IPS-20b (cell line): ENCODE measurements at regions not wholly inside any gene's neighbourhood (a gene's known extent, or its start where the extent isn't known, plus 50 kb on each side); places are given as distances from the start of the nearest gene placed in this dataset.

Source experiments
- H3K27ac ChIP-seq: one replicate; pipeline ENCODE4 v1.5.1; 2013; ENCODE audit warnings: low read length
- H3K27me3 ChIP-seq: 2 replicates; pipeline ENCODE4 v1.6.1; 2013; ENCODE audit warnings: mild to moderate bottlenecking, low read length, inconsistent platforms; ENCODE audit not compliant: insufficient read depth
- H3K36me3 ChIP-seq: 2 replicates; pipeline ENCODE4 v1.6.1; 2013; ENCODE audit warnings: low read depth, mild to moderate bottlenecking, inconsistent platforms, low read length, moderate library complexity; ENCODE audit not compliant: insufficient read depth
- H3K4me1 ChIP-seq: 2 replicates; pipeline ENCODE4 v1.6.1; 2013; ENCODE audit warnings: mild to moderate bottlenecking, control low read depth, inconsistent platforms, low read length, moderate library complexity; ENCODE audit not compliant: insufficient read depth
- H3K4me3 ChIP-seq: 2 replicates; pipeline ENCODE4 v1.5.1; 2013; ENCODE audit warnings: mild to moderate bottlenecking, low read length, inconsistent platforms
- H3K9ac ChIP-seq: 2 replicates; pipeline ENCODE4 v1.6.1; 2013; ENCODE audit warnings: low read depth, mild to moderate bottlenecking, inconsistent platforms, low read length, moderate library complexity
- H3K9me3 ChIP-seq: 2 replicates; pipeline ENCODE4 v1.6.1; 2013; ENCODE audit warnings: mild to moderate bottlenecking, low read depth, low read length, inconsistent platforms; ENCODE audit not compliant: insufficient read depth

DNA sequence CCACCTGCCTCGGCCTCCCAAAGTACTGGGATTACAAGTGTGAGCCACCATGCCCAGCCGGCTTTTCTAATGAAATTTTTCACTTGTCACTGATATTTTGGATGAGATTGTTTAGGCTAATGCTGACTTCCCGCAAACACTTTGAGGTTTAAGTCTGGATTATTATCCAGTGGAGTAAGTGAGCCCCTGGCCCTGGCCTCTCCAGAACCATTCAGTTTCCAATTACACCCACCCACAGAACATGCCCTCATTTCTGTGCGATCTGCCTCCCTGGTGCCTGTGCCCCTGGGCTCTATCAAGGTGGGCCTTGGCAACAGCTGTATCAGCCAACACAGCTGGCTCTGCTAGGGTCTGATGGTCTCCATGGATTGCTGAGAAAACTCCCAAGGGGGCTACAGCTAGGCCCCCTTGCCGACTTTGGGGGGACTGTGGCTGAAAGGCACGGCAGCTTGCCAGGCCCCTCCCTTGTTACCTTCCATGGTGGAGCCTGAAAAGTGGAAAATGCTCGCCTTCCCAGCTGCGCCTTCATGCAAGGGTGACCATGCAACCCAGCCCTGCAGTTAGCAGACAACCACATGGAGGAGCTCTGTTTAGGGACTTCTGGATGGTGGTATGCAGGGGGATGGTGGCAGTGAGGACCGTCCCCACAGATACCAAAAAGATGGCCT, 288.9 kb downstream of the FAM43A start:
- Histone ChIP-seq H3K4me1 (no peaks in the 10 kb centered on the region), H3K9ac (no peak overlapping the region), H3K9me3 (peaks cover 7% of the 10 kb centered on the region; the same call in 1 of the 2 replicates), H3K36me3 (no peaks in the 10 kb centered on the region), H3K27ac (no peak overlapping the region), H3K4me3 (no peak overlapping the region), H3K27me3 (no peaks in the 10 kb centered on the region)

GRCh38 chr3:194976049-194976451, 290.4 kb downstream of the FAM43A start:
- no peaks in the 10 kb centered on the region for H3K4me1 ChIP-seq
- H3K4me3 ChIP-seq, result no peak overlapping the region
- H3K27me3 ChIP-seq, result no peaks in the 10 kb centered on the region
- H3K36me3 ChIP-seq, result no peaks in the 10 kb centered on the region
- no peaks in the 10 kb centered on the region for H3K9me3 ChIP-seq
- H3K27ac ChIP-seq, result no peak overlapping the region
- no peak overlapping the region for H3K9ac ChIP-seq

DNA sequence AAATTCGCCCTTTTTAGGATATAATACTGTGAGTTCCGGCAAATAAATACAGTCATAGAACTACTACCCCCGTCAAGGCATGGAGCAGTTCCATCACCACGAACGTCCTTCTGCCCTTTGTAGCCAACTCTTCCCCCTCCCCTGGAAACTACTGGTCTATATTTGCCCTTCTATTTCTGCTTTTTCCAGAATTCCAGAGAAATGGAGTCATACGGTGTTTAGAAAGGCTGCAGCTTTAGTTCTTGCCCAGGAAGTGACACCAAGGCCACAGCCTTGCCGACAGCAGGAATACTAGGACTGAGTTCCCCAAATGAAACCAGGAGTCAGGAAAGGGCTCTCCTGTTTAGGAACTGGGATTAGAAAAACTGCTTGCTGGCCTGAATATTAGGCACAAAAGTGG, 291.2 kb downstream of the FAM43A start:
- Histone ChIP-seq H3K36me3 (no peaks in the 10 kb centered on the region), H3K4me3 (no peak overlapping the region), H3K27ac (no peak overlapping the region), H3K4me1 (no peaks in the 10 kb centered on the region), H3K27me3 (no peaks in the 10 kb centered on the region), H3K9ac (no peak overlapping the region), H3K9me3 (no peaks in the 10 kb centered on the region)

- Histone ChIP-seq H3K4me1 (no peaks in the 10 kb centered on the region), H3K36me3 (no peaks in the 10 kb centered on the region), H3K9ac (no peak overlapping the region), H3K27ac (no peak overlapping the region), H3K9me3 (no peaks in the 10 kb centered on the region), H3K4me3 (no peak overlapping the region), H3K27me3 (no peaks in the 10 kb centered on the region)
Measured at GRCh38 chr3:194977356-194977755, 291.7 kb downstream of the FAM43A start.

- H3K36me3 ChIP-seq, result no peaks in the 10 kb centered on the region
- H3K4me1 ChIP-seq, result no peaks in the 10 kb centered on the region
- no peak overlapping the region for H3K9ac ChIP-seq
Measured at GRCh38 chr3:194979173-194979572, 291.8 kb downstream of the XXYLT1 start.

DNA sequence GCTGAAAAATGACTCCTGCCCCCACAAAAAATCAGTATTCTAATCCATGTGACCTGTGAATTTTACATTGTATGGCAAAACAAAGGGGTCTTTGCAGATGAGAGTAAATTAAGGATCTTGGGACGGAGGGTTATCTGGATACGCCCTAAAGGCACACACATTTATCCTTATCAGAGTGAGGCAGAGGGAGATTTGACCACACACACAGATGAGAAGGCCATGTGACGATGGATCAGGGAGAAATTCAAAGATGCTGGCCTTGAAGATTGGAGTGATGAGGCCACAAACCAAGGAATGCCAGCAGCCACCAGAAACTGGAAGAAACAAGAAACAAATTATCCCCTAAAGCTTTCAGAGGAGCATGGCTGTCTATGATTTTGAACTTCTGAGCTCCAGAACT, 288.5 kb downstream of the XXYLT1 start:
- no peak overlapping the region for H3K4me3 ChIP-seq
- H3K27ac ChIP-seq, result no peak overlapping the region
- H3K9me3 ChIP-seq, result no peaks in the 10 kb centered on the region
- no peak overlapping the region for H3K9ac ChIP-seq
- no peaks in the 10 kb centered on the region for H3K4me1 ChIP-seq
- H3K36me3 ChIP-seq, result no peaks in the 10 kb centered on the region
- H3K27me3 ChIP-seq, result peaks cover 6% of the 10 kb centered on the region; the same call in 1 of the 2 replicates

More at GRCh38 chr3:194979173-194979572, 291.8 kb downstream of the XXYLT1 start:
- no peak overlapping the region for H3K4me3 ChIP-seq
- H3K27me3 ChIP-seq, result peaks cover 1% of the 10 kb centered on the region; the same call in 1 of the 2 replicates
- H3K9me3 ChIP-seq, result no peaks in the 10 kb centered on the region
- no peak overlapping the region for H3K27ac ChIP-seq

GRCh38 chr3:194983121-194983520, 287.8 kb downstream of the XXYLT1 start:
- no peaks in the 10 kb centered on the region for H3K4me1 ChIP-seq
- H3K4me3 ChIP-seq, result no peak overlapping the region
- peaks cover 6% of the 10 kb centered on the region; the same call in 1 of the 2 replicates for H3K27me3 ChIP-seq
- H3K9ac ChIP-seq, result no peak overlapping the region
- no peaks in the 10 kb centered on the region for H3K36me3 ChIP-seq
- no peak overlapping the region for H3K27ac ChIP-seq
- H3K9me3 ChIP-seq, result no peaks in the 10 kb centered on the region

- Histone ChIP-seq H3K9me3 (no peaks in the 10 kb centered on the region), H3K9ac (no peak overlapping the region), H3K27me3 (peaks cover 6% of the 10 kb centered on the region; the same call in 1 of the 2 replicates), H3K27ac (no peak overlapping the region), H3K36me3 (no peaks in the 10 kb centered on the region), H3K4me1 (no peaks in the 10 kb centered on the region), H3K4me3 (no peak overlapping the region)
Measured at GRCh38 chr3:194983620-194984019, 287.3 kb downstream of the XXYLT1 start.

DNA sequence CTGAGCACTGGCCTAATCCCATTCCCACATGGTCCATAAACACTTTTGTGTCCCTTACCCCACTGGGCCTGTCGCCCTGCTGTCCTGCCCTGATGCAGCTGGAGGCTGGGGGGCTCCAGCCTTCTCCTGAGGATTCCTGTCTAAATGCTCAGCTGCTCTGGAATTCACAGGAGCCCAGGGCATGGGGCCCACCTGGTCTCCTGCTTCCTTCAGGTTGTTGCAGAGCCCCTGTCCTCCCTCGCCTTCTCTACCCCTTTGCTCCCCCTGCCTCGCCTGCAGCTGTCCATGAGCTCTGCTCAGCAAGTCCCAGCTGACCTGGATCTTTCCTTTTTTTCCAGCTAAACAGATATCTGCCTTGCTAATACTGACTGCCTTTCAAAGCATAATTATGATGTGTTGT, 286.9 kb downstream of the XXYLT1 start:
- Histone ChIP-seq H3K4me3 (no peak overlapping the region), H3K4me1 (no peaks in the 10 kb centered on the region), H3K9me3 (no peaks in the 10 kb centered on the region), H3K27ac (no peak overlapping the region), H3K27me3 (peaks cover 6% of the 10 kb centered on the region; the same call in 1 of the 2 replicates), H3K9ac (no peak overlapping the region), H3K36me3 (no peaks in the 10 kb centered on the region)

DNA sequence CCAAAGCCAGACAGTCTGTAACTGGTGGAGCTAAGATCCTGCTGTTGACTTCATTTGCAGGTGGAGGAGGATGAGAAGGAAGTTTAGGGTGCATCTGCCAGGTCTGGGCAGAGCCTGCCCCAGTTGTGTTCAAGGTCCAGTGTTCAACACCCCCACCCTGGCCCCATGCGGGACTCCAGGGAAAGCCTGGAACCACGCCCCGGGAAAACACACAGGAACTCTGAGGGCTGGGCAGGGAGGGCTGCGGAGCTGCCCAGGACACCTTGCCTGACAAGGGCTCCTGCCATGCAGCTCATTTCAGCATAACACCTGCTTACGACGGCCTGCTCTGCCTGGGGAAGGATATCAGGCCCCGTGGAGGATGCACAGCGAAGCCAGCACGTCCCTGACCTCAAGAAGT, 286.3 kb downstream of the XXYLT1 start:
- Histone ChIP-seq H3K9me3 (no peaks in the 10 kb centered on the region), H3K27ac (no peak overlapping the region), H3K4me3 (peak overlapping the region; percentile 50; the same call in 1 of the 2 replicates), H3K9ac (peak overlapping the region; percentile 7; the same call in 1 of the 2 replicates), H3K36me3 (no peaks in the 10 kb centered on the region), H3K4me1 (no peaks in the 10 kb centered on the region), H3K27me3 (peaks cover 6% of the 10 kb centered on the region; the same call in 1 of the 2 replicates)

DNA sequence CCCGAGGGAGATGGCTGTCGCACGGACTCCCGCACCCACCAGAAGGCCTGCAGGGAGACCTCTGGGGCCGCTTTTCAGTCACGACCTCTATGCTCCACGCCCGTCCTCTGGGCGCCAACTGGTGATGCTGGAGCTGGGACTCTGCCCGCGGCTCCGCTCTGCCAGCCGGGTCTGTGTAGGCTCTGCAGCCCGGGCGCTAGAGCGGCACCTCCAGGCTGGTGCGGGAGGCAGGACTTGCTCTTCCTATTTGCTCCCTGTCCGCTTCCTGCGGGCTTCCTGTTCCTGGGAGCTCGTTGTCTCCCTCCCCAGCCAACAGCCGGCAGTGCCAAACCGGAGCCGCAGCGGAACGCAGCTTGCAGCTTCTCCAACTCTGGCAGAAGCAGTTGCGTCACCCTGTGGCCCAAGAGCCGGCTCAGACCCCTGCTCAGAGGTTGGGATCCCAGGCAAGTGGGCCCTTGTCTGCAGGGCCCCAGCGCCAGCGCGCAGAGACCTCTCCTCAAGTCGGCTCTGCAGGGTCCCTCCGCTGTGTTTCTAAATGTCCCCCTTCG, 285.9 kb downstream of the XXYLT1 start:
- no peaks in the 10 kb centered on the region for H3K9me3 ChIP-seq
- peak overlapping the region; percentile 50; the same call in 1 of the 2 replicates for H3K4me3 ChIP-seq
- H3K9ac ChIP-seq, result peak overlapping the region; percentile 7; the same call in 1 of the 2 replicates
- no peak overlapping the region for H3K27ac ChIP-seq
- H3K36me3 ChIP-seq, result no peaks in the 10 kb centered on the region
- H3K4me1 ChIP-seq, result no peaks in the 10 kb centered on the region
- H3K27me3 ChIP-seq, result peaks cover 6% of the 10 kb centered on the region; the same call in 1 of the 2 replicates
